HG02981 (cell line): ENCODE measurements at regions not wholly inside any gene's neighbourhood (a gene's known extent, or its start where the extent isn't known, plus 50 kb on each side); places are given as distances from the start of the nearest gene placed in this dataset.

ENCODE experiments used
- ATAC-seq: cut with Tn5 transposase; IDR thresholded peaks from one replicate; pipeline ENCODE4 v1.9.1; 2021; ENCODE audit warnings: mild to moderate bottlenecking, moderate library complexity; ENCODE audit not compliant: unreplicated experiment

- ATAC-seq, result no peak
These were observed 650.2 kb downstream of the ZNF674 start for GRCh38 chrX:45894864-45895645.

- ATAC-seq, result no peak
These were observed 655.8 kb downstream of the ZNF674 start for GRCh38 chrX:45889471-45889870.

DNA sequence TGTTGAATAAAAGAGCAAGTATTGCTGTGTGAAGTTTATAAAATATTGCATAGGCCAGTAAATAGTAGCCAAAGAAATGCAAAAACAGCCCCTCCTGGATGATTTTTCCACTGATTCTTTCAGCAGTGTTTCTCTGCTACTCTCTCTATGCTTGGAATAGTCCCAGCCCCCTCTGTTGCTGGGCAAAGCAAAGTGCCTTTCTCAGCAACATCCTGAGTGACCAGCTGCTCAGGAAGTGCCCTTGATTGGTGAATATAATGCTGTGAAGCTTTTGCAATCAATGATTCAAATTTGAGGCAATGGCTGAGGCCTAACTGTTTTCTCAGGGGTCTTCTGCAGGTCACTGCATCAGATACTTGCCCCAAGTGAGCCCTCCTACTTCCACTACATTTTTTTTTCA is 656.7 kb downstream of the ZNF674 start:
- no peak for ATAC-seq

DNA sequence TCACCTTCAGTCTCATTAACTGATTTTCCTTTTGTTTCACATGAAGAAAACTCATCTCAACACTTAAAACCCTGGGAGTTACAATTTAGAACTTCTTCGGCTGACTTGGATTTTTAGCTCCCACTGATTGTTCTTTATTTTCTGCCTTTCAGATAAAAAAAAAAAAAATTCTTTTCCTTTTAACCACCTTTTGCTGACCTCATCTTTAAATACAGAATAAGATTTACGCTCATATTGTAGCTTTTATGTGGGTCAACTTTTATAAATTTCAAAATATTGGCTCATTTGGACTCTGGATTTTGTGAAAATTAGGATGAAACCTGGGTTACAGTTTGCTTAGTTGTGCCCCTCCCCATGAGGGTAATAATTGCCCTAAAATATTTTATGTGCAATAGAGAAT is 659.3 kb downstream of the ZNF674 start:
- no peak for ATAC-seq

GRCh38 chrX:45879512-45879911 is 665.7 kb downstream of the ZNF674 start:
- no peak for ATAC-seq

GRCh38 chrX:45876206-45876605 is 669.0 kb downstream of the ZNF674 start:
- no peak for ATAC-seq

DNA sequence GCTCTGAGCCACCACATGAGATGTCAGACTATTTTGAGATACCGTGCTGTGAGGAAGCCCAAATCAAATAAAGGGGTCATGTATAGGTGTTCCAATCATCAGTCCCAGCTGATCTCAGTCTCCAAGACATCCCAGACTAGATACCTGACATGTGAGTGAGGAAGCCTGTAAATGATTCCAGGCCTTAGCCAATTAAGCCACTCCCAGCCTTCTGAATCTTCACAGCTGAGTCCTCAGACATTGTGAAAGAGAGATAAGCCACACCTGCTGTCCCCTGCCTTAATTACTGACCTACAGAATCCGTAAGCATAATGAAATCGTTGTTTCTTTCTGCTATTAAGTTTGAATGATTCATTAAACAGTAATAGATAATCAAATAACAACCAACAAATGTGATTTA is 671.4 kb downstream of the ZNF674 start:
- ATAC-seq, result no peak

GRCh38 chrX:45872480-45872879 is 671.8 kb upstream of the DIPK2B start:
- no peak for ATAC-seq

- no peak for ATAC-seq
These were observed 667.7 kb upstream of the DIPK2B start for GRCh38 chrX:45868425-45868824.

DNA sequence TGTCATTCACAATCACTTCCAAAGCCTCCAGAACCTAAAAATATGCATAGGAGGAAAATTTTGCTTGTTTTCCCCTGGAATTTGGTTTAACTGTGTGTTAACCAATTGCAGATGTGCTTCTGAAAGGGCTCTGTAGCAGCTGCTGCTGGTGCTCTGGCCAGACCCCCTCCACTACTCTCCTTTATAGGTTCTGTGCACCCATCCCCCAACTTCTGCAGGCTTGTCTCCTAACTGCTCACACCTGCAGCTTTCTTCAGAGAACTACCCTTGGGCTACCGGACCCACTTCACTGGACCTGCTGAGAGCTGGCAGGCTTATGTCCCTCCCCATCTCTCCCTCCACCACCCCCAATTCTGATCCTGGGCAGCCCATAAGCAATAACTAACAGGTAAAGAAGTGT is 662.1 kb upstream of the DIPK2B start:
- no peak for ATAC-seq

- no peak for ATAC-seq
These were observed 659.8 kb upstream of the DIPK2B start for GRCh38 chrX:45860450-45860849.

GRCh38 chrX:45859407-45859806 is 658.7 kb upstream of the DIPK2B start:
- ATAC-seq, result no peak

GRCh38 chrX:45852884-45853283 is 652.2 kb upstream of the DIPK2B start:
- ATAC-seq, result no peak

DNA sequence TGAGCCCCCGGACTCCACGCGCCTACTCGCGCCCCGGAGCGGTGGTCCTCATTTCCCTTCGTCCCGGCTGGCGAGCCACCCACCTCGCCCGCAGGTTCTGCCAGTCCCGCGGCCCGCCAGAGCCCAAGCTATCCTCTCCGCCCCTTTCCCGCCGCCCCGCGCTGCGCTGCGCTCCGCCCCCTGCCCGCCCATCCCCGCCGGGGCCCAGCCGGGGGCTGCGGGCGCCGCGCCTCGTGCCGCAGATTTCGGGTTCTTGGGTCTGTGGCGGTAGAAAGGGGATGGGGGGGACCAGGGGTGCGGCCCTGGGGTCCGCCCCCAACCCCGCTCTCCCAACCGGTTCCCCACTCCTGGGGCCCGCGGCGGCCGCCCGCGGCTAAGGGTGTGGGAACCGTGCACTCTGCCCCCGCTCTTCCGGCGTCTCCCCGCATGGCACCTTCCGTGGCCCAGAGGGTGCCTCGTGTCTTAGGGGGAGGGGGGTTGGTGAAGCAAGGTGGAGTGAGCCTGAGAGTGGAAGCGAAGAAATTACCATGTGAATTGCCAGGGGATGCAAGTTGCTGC is 650.8 kb upstream of the DIPK2B start:
- no peak for ATAC-seq

- no peak for ATAC-seq
These were observed 650.2 kb upstream of the DIPK2B start for GRCh38 chrX:45850775-45851433.

- no peak for ATAC-seq
These were observed 649.6 kb upstream of the DIPK2B start for GRCh38 chrX:45850197-45850774.

DNA sequence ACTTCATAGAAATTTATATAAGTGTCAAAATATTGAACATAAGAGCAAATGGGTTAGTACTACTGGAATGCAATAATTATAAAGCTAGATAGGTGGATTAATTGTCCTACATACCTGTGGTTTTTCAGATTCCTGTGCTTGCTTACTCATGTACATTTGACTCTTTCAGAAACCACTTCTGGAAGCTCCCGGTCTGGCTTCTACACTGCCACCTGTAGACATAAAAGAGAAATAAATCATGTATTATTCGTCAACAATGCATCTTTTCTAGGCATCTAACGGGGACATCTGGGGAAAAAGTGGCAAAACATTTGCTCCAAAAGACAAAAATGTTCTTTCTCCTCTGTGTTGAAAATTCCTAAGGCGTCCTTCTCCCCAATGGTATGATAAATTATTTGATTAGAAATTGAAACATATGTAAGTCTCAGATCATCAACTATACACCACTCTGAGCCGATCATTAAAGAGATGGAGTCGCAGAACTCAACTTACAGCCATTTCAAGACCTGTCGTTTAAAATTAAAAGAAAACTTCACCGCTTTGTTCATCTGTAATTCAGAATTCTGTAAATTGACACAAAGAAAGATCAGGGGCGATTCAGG is 648.7 kb upstream of the DIPK2B start:
- no peak for ATAC-seq

GRCh38 chrX:45847961-45848360 is 647.3 kb upstream of the DIPK2B start:
- ATAC-seq, result no peak

DNA sequence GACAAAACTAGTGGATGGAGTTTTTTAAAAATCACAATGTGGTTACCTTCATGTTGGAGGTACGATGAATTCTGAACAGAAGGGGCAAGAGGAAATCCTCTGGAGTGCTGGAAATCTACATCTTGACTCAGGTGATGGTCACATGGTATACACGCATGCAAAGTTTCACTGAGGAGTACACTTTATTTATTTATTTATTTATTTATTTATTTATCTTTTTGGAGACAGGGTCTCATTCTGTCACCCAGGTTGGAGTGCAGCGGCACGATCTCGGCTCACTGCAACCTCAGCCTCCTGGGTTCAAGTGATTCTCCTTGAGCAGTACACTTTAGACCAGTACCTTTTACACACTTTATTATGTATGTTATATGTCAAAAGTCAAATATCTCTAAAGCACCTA is 645.7 kb upstream of the DIPK2B start:
- ATAC-seq, result no peak

- no peak for ATAC-seq
These were observed 644.5 kb upstream of the DIPK2B start for GRCh38 chrX:45845142-45845541.

DNA sequence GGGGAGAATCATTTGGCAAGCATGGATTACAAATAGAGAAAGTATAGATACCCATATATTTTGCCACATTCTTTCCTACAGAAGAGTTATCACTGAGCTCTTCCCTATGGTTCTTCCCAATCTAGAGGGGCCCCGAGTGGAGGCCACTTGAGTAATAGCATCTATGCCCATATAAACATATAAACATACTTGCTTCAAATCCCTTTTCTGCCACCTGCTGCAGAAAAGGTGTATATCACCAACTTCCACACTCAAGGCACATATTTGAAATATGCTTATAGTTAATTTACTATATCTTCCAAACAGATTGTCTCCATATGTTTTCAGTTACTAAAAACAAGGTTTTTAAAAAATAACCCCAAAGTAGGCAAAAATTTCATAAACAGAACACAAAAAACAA is 642.8 kb upstream of the DIPK2B start:
- ATAC-seq, result no peak

- no peak for ATAC-seq
These were observed 642.2 kb upstream of the DIPK2B start for GRCh38 chrX:45842926-45843315.
